IMR-90 (cell line): ENCODE measurements at regions not wholly inside any gene's neighbourhood (a gene's known extent, or its start where the extent isn't known, plus 50 kb on each side); places are given as distances from the start of the nearest gene placed in this dataset.

Experiments used
- BHLHE40 ChIP-seq: fragments of 150-350 bp; IDR thresholded peaks from 2 replicates; pipeline ENCODE4 v1.6.1; 2016; ENCODE audit warnings: mild to moderate bottlenecking, low read depth, low read length
- CTCF ChIP-seq: conservative IDR thresholded peaks from 2 replicates; pipeline ENCODE4 v1.5.1; 2012; ENCODE audit warnings: mild to moderate bottlenecking, low read depth, low read length, improper control_type of control experiment
- ELK1 ChIP-seq: fragments of 150-350 bp; IDR thresholded peaks from 2 replicates; pipeline ENCODE4 v1.6.1; 2016; ENCODE audit warnings: low read depth, mild to moderate bottlenecking, low read length, moderate library complexity, borderline replicate concordance
- FOS ChIP-seq: fragments of 150-350 bp; IDR thresholded peaks from 2 replicates; pipeline ENCODE4 v1.6.1; 2016; ENCODE audit warnings: low read depth, low read length
- MXI1 ChIP-seq: IDR thresholded peaks from 2 replicates; pipeline ENCODE4 v1.6.1; 2012; ENCODE audit warnings: low read depth, mild to moderate bottlenecking, low read length, moderate library complexity, borderline replicate concordance
- POLR2A ChIP-seq: IDR thresholded peaks from 2 replicates; pipeline ENCODE4 v1.6.1; 2012; ENCODE audit warnings: mild to moderate bottlenecking, low read depth, low read length
- RAD21 ChIP-seq: IDR thresholded peaks from 2 replicates; pipeline ENCODE4 v1.6.1; 2012; ENCODE audit warnings: low read length, improper control_type of control experiment
- RCOR1 ChIP-seq: IDR thresholded peaks from 2 replicates; pipeline ENCODE4 v1.6.1; 2012; ENCODE audit warnings: mild to moderate bottlenecking, low read length, improper control_type of control experiment; ENCODE audit not compliant: insufficient replicate concordance
- SMC3 ChIP-seq: fragments of 150-350 bp; IDR thresholded peaks from 2 replicates; pipeline ENCODE4 v1.6.1; 2016; ENCODE audit warnings: low read depth, mild to moderate bottlenecking, antibody characterized with exemption, low read length, moderate library complexity
- USF2 ChIP-seq: fragments of 150-350 bp; IDR thresholded peaks from 2 replicates; pipeline ENCODE4 v1.6.1; 2017; ENCODE audit warnings: mild to moderate bottlenecking, antibody characterized with exemption, low read length, low read depth

- no peak for TF ChIP-seq RAD21
- TF ChIP-seq CTCF = no peak
- no peak for TF ChIP-seq POLR2A
- TF ChIP-seq MXI1 = no peak
- no peak for TF ChIP-seq USF2
- TF ChIP-seq ELK1 = no peak
- TF ChIP-seq BHLHE40 = no peak
- TF ChIP-seq RCOR1 = no peak
- no peak for TF ChIP-seq SMC3
- TF ChIP-seq FOS = no peak
These were observed 393.9 kb downstream of the ARHGEF28 start for GRCh38 chr5:74019923-74020322.
